Calu3 (cell line): ENCODE measurements at regions not wholly inside any gene's neighbourhood (a gene's known extent, or its start where the extent isn't known, plus 50 kb on each side); places are given as distances from the start of the nearest gene placed in this dataset.

Experiments
- BruUV-seq: library from RNA; stranded (reverse); fragments of 400-500 nt; replicated peaks from 2 replicates; lab custom pipeline; 2021; lab: Mats Ljungman, UMichigan
- CTCF ChIA-PET: fragments of 300-600 bp; sonication (Branson Sonifier 250); formaldehyde crosslinking; loops from one replicate; lab custom pipeline; 2022; ENCODE audit warnings: antibody characterized with exemption; lab: Charles Lee
- DNase-seq: peaks from one replicate; pipeline ENCODE4 v3.0.0; 2022
- H3K27ac Mint-ChIP-seq: one replicate; pipeline ENCODE4 v1.8.0; 2022; ENCODE audit warnings: mixed read lengths; ENCODE audit not compliant: unreplicated experiment
- H3K27me3 Mint-ChIP-seq: one replicate; pipeline ENCODE4 v1.8.0; 2022; ENCODE audit warnings: mixed read lengths; ENCODE audit not compliant: unreplicated experiment
- H3K36me3 Mint-ChIP-seq: one replicate; pipeline ENCODE4 v1.8.0; 2022; ENCODE audit warnings: mild to moderate bottlenecking, moderate library complexity, mixed read lengths; ENCODE audit not compliant: insufficient read depth, unreplicated experiment
- H3K4me1 Mint-ChIP-seq: one replicate; pipeline ENCODE4 v1.8.0; 2022; ENCODE audit warnings: mild to moderate bottlenecking, low read depth, mixed read lengths; ENCODE audit not compliant: unreplicated experiment
- H3K4me3 Mint-ChIP-seq: one replicate; pipeline ENCODE4 v1.8.0; 2022; ENCODE audit warnings: mild to moderate bottlenecking, low read depth, moderate library complexity, mixed read lengths; ENCODE audit not compliant: unreplicated experiment
- H3K9me3 Mint-ChIP-seq: one replicate; pipeline ENCODE4 v1.8.0; 2022; ENCODE audit warnings: low read depth, mixed read lengths; ENCODE audit not compliant: unreplicated experiment
- CTCF ChIP-seq: fragments of 200-600 bp; IDR thresholded peaks from one replicate; pipeline ENCODE4 v1.8.0; 2022; ENCODE audit warnings: antibody characterized with exemption; ENCODE audit not compliant: unreplicated experiment
- intact Hi-C: fragments of 100-400 bp; cut with micrococcal nuclease; formaldehyde crosslinking; loops from one replicate; pipeline ENCODE4 v1.10.0; 2022; ENCODE audit not compliant: unreplicated experiment

DNA sequence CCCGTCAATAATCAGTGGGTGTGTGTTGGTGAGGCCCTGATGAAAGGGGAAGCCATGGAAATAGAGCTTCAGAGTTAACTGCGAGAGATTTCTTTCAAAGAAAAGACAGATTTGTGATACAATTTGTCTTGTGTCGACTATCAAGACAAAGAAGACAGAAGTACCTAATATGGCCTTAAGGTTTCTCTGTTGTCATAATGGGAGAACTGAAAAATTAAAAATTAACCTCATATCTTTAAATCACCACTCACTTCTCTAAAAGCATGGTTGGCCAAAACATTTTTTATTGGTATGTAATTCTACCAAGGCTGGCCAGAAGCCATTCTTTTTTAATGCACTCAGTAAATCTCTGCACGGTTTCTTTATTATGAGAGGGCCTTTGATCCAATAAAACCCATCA is 282.9 kb upstream of the WWC1 start:
- H3K27me3 Mint-ChIP-seq, result peaks cover 95% of the 10 kb centered on the region
- no peaks in the 10 kb centered on the region for H3K4me1 Mint-ChIP-seq
- BruUV-seq, result no TSS peak
- no peak for TF ChIP-seq CTCF
- H3K36me3 Mint-ChIP-seq, result no peaks in the 10 kb centered on the region
- H3K27ac Mint-ChIP-seq, result no peak overlapping the region
- DNase-seq, result no peak
- no peaks in the 10 kb centered on the region for H3K9me3 Mint-ChIP-seq
- CTCF ChIA-PET, result no interaction called here
- intact Hi-C loops, result no loop called here
- H3K4me3 Mint-ChIP-seq, result no peak overlapping the region

GRCh38 chr5:168011096-168011495 is 280.3 kb upstream of the WWC1 start:
- Mint-ChIP-seq H3K4me3 (no peak overlapping the region), H3K27me3 (peaks cover 96% of the 10 kb centered on the region), H3K9me3 (no peaks in the 10 kb centered on the region), H3K4me1 (no peaks in the 10 kb centered on the region), H3K36me3 (no peaks in the 10 kb centered on the region), H3K27ac (no peak overlapping the region)
- intact Hi-C loops, result no loop called here
- DNase-seq, result no peak
- no peak for TF ChIP-seq CTCF
- BruUV-seq, result no TSS peak
- CTCF ChIA-PET, result no interaction called here

DNA sequence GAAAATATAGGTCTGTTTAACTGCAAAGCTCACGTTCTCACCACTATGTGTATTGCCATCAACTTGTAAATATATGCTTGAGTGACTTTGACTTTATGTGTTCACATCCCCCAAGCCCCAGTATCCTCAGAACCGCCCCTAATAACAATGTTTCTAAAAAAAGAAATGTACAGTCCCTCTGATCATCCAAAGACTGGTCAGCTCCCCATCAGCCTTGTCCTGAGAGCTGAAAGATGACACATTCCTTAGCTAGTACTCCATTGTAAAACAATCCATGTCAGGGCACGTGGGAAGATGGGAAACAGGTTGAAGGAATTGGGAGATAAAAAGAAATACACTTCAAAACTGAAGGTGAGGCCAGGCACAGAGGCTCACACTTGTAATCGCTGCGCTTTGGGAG is 279.4 kb upstream of the WWC1 start:
- DNase-seq, result no peak
- no peak overlapping the region for H3K27ac Mint-ChIP-seq
- intact Hi-C loops, result no loop called here
- H3K4me3 Mint-ChIP-seq, result no peak overlapping the region
- BruUV-seq, result no TSS peak
- H3K9me3 Mint-ChIP-seq, result no peaks in the 10 kb centered on the region
- H3K4me1 Mint-ChIP-seq, result no peaks in the 10 kb centered on the region
- peaks cover 100% of the 10 kb centered on the region for H3K27me3 Mint-ChIP-seq
- H3K36me3 Mint-ChIP-seq, result no peaks in the 10 kb centered on the region
- CTCF ChIA-PET, result no interaction called here
- no peak for TF ChIP-seq CTCF

- H3K27ac Mint-ChIP-seq, result no peak overlapping the region
- TF ChIP-seq CTCF, result no peak
- no peak overlapping the region for H3K4me3 Mint-ChIP-seq
- DNase-seq, result no peak
- no TSS peak for BruUV-seq
- intact Hi-C loops, result no loop called here
- CTCF ChIA-PET, result interaction anchor here (0.7 to 1.5 kb wide), 2 partner anchors 290 to 461 kb away, joined by 3 read pairs; no protein-coding TSS in a partner anchor
- H3K36me3 Mint-ChIP-seq, result no peaks in the 10 kb centered on the region
- H3K4me1 Mint-ChIP-seq, result no peaks in the 10 kb centered on the region
- no peaks in the 10 kb centered on the region for H3K9me3 Mint-ChIP-seq
- peaks cover 100% of the 10 kb centered on the region for H3K27me3 Mint-ChIP-seq
Observed at GRCh38 chr5:168013546-168013945, 277.9 kb upstream of the WWC1 start.
